Calu3 (cell line): ENCODE measurements at regions not wholly inside any gene's neighbourhood (a gene's known extent, or its start where the extent isn't known, plus 50 kb on each side); places are given as distances from the start of the nearest gene placed in this dataset.

Source experiments
- BruUV-seq: library from RNA; stranded (reverse); fragments of 400-500 nt; replicated peaks from 2 replicates; lab custom pipeline; 2021; lab: Mats Ljungman, UMichigan
- CTCF ChIA-PET: fragments of 300-600 bp; sonication (Branson Sonifier 250); formaldehyde crosslinking; loops from one replicate; lab custom pipeline; 2022; ENCODE audit warnings: antibody characterized with exemption; lab: Charles Lee
- DNase-seq: peaks from one replicate; pipeline ENCODE4 v3.0.0; 2022
- H3K27ac Mint-ChIP-seq: one replicate; pipeline ENCODE4 v1.8.0; 2022; ENCODE audit warnings: mixed read lengths; ENCODE audit not compliant: unreplicated experiment
- H3K27me3 Mint-ChIP-seq: one replicate; pipeline ENCODE4 v1.8.0; 2022; ENCODE audit warnings: mixed read lengths; ENCODE audit not compliant: unreplicated experiment
- H3K36me3 Mint-ChIP-seq: one replicate; pipeline ENCODE4 v1.8.0; 2022; ENCODE audit warnings: mild to moderate bottlenecking, moderate library complexity, mixed read lengths; ENCODE audit not compliant: insufficient read depth, unreplicated experiment
- H3K4me1 Mint-ChIP-seq: one replicate; pipeline ENCODE4 v1.8.0; 2022; ENCODE audit warnings: mild to moderate bottlenecking, low read depth, mixed read lengths; ENCODE audit not compliant: unreplicated experiment
- H3K4me3 Mint-ChIP-seq: one replicate; pipeline ENCODE4 v1.8.0; 2022; ENCODE audit warnings: mild to moderate bottlenecking, low read depth, moderate library complexity, mixed read lengths; ENCODE audit not compliant: unreplicated experiment
- H3K9me3 Mint-ChIP-seq: one replicate; pipeline ENCODE4 v1.8.0; 2022; ENCODE audit warnings: low read depth, mixed read lengths; ENCODE audit not compliant: unreplicated experiment
- intact Hi-C: fragments of 100-400 bp; cut with micrococcal nuclease; formaldehyde crosslinking; loops from one replicate; pipeline ENCODE4 v1.10.0; 2022; ENCODE audit not compliant: unreplicated experiment
- TF ChIP-seq, protein P1 (sequence below): fragments of 200-600 bp; IDR thresholded peaks from one replicate; pipeline ENCODE4 v1.8.0; 2022; ENCODE audit warnings: antibody characterized with exemption; ENCODE audit not compliant: unreplicated experiment

- H3K4me3 Mint-ChIP-seq = no peak overlapping the region
- CTCF ChIA-PET = interaction anchor here (0.7 kb wide), 2 partner anchors 9 to 264 kb away, joined by 3 to 6 read pairs; no protein-coding TSS in a partner anchor
- DNase-seq = no peak
- no peak overlapping the region for H3K27ac Mint-ChIP-seq
- H3K4me1 Mint-ChIP-seq = no peaks in the 10 kb centered on the region
- intact Hi-C loops = no loop called here
- TF ChIP-seq, protein P1, sequence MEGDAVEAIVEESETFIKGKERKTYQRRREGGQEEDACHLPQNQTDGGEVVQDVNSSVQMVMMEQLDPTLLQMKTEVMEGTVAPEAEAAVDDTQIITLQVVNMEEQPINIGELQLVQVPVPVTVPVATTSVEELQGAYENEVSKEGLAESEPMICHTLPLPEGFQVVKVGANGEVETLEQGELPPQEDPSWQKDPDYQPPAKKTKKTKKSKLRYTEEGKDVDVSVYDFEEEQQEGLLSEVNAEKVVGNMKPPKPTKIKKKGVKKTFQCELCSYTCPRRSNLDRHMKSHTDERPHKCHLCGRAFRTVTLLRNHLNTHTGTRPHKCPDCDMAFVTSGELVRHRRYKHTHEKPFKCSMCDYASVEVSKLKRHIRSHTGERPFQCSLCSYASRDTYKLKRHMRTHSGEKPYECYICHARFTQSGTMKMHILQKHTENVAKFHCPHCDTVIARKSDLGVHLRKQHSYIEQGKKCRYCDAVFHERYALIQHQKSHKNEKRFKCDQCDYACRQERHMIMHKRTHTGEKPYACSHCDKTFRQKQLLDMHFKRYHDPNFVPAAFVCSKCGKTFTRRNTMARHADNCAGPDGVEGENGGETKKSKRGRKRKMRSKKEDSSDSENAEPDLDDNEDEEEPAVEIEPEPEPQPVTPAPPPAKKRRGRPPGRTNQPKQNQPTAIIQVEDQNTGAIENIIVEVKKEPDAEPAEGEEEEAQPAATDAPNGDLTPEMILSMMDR = no peak
- peaks cover 5% of the 10 kb centered on the region for H3K36me3 Mint-ChIP-seq
- H3K27me3 Mint-ChIP-seq = no peaks in the 10 kb centered on the region
- BruUV-seq = no TSS peak
- H3K9me3 Mint-ChIP-seq = no peaks in the 10 kb centered on the region
These were observed 77.1 kb upstream of the SLC4A11 start for GRCh38 chr20:3316136-3316535.

- Mint-ChIP-seq H3K36me3 (peaks cover 5% of the 10 kb centered on the region), H3K27me3 (no peaks in the 10 kb centered on the region), H3K27ac (no peak overlapping the region), H3K4me1 (no peaks in the 10 kb centered on the region), H3K4me3 (no peak overlapping the region), H3K9me3 (no peaks in the 10 kb centered on the region)
- intact Hi-C loops = no loop called here
- TF ChIP-seq, protein P1 = no peak
- no peak for DNase-seq
- CTCF ChIA-PET = no interaction called here
- BruUV-seq = no TSS peak
These were observed 76.1 kb upstream of the SLC4A11 start for GRCh38 chr20:3315136-3315535.

DNA sequence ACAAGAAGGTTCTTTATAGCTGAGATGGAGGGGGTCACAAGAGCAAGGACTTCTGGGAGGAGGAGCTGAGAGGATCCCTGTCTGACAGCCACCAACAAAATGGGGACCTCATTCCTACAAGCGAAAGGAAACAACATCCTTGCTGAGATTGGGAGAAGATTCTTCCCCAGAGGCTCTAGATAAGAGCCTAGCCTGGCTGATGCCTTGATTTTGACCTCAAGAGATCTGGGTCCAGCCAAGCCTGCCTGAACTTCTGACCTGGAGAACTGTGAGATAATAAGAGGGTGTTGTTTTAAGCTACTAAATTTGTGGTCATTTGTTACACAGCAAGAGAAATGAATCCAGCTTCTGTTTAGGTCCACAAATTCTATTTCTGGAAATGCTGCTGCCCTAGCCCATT, 75.4 kb upstream of the SLC4A11 start:
- H3K4me3 Mint-ChIP-seq = no peak overlapping the region
- CTCF ChIA-PET = interaction anchor here (0.6 kb wide), 1 partner anchor 13 kb away, joined by 8 read pairs; no protein-coding TSS in a partner anchor

GRCh38 chr20:3313683-3314065, 74.7 kb upstream of the SLC4A11 start:
- H3K36me3 Mint-ChIP-seq = peaks cover 5% of the 10 kb centered on the region
- CTCF ChIA-PET = interaction anchor here (0.6 kb wide), 1 partner anchor 12 kb away, joined by 8 read pairs; no protein-coding TSS in a partner anchor
- no peaks in the 10 kb centered on the region for H3K27me3 Mint-ChIP-seq
- no peak overlapping the region for H3K27ac Mint-ChIP-seq
- H3K4me1 Mint-ChIP-seq = no peaks in the 10 kb centered on the region
- TF ChIP-seq, protein P1 = no peak
- intact Hi-C loops = no loop called here
- no peak overlapping the region for H3K4me3 Mint-ChIP-seq
- BruUV-seq = no TSS peak
- no peaks in the 10 kb centered on the region for H3K9me3 Mint-ChIP-seq
- no peak for DNase-seq

More for the DNA sequence above, 75.4 kb upstream of the SLC4A11 start:
- no peak for DNase-seq
- TF ChIP-seq, protein P1 = no peak
- BruUV-seq = no TSS peak
- no peaks in the 10 kb centered on the region for H3K27me3 Mint-ChIP-seq
- intact Hi-C loops = no loop called here
- H3K9me3 Mint-ChIP-seq = no peaks in the 10 kb centered on the region
- no peak overlapping the region for H3K27ac Mint-ChIP-seq
- no peaks in the 10 kb centered on the region for H3K4me1 Mint-ChIP-seq
- peaks cover 5% of the 10 kb centered on the region for H3K36me3 Mint-ChIP-seq
